GM12878 (cell line): ENCODE measurements at regions not wholly inside any gene's neighbourhood (a gene's known extent, or its start where the extent isn't known, plus 50 kb on each side); places are given as distances from the start of the nearest gene placed in this dataset.

ENCODE experiments used
- ATAC-seq: fragments of 200-7000 bp; cut with Tn5 transposase; 3 replicates; pipeline ENCODE4 v1.9.1; 2020; ENCODE audit warnings: mild to moderate bottlenecking, moderate library complexity
- BruUV-seq: library from RNA; stranded (reverse); fragments of 400-500 nt; replicated peaks from 2 replicates; lab custom pipeline; 2021; lab: Mats Ljungman, UMichigan
- CTCF ChIA-PET: fragments of 300-600 bp; sonication (Branson Sonifier 250); formaldehyde crosslinking; extraction: SDS; loops from one replicate; lab custom pipeline; 2021; ENCODE audit warnings: inconsistent platforms; lab: Yijun Ruan, JAX
- POLR2A ChIA-PET: fragments of 350-600 bp; formaldehyde crosslinking; extraction: SDS; loops from one replicate; lab custom pipeline; 2021; ENCODE audit warnings: inconsistent platforms; lab: Charles Lee
- RAD21 ChIA-PET: fragments of 300-600 bp; sonication (Branson Sonifier 250); formaldehyde crosslinking; loops from one replicate; lab custom pipeline; 2023; ENCODE audit warnings: antibody characterized with exemption; ENCODE audit not compliant: unreplicated experiment; lab: Charles Lee
- SMC1A ChIA-PET: fragments of 300-600 bp; sonication (Branson Sonifier 250); formaldehyde crosslinking; loops from one replicate; lab custom pipeline; 2023; ENCODE audit not compliant: unreplicated experiment, uncharacterized antibody; lab: Charles Lee
- DNase-seq: peaks from one replicate; pipeline ENCODE4 v3.0.0-alpha.2; 2011; ENCODE audit warnings: low read depth, low spot score
- FAIRE-seq: peaks from 3 replicates; lab custom pipeline; 2011; peaks lifted over from hg19 to GRCh38; lab: Jason Lieb, UNC
- H2AFZ ChIP-seq: 2 replicates; pipeline ENCODE4 v1.6.0; 2011; ENCODE audit warnings: low read depth, low read length, control low read depth; ENCODE audit not compliant: control insufficient read depth
- H3K27ac ChIP-seq: 2 replicates; pipeline ENCODE4 v1.5.1; 2011; ENCODE audit warnings: control low read depth; ENCODE audit not compliant: control insufficient read depth, insufficient read depth
- H3K27me3 ChIP-seq, 2 experiments: replicated peaks in 1 of 2; 2 replicates each; pipeline versions ENCODE4 v1.6.0 to v1.6.1; 2011; ENCODE audit warnings: low read length in 1 of 2; ENCODE audit not compliant: control insufficient read depth in 2 of 2, insufficient read depth in 2 of 2
- H3K36me3 ChIP-seq, 2 experiments: 2 replicates each; pipeline ENCODE4 v1.5.1; 2011; ENCODE audit warnings: low read length in 1 of 2; ENCODE audit not compliant: control insufficient read depth in 2 of 2, insufficient read depth in 2 of 2
- H3K4me1 ChIP-seq: 2 replicates; pipeline ENCODE4 v1.6.1; 2011; ENCODE audit warnings: mild to moderate bottlenecking, low read length, moderate library complexity, mixed read lengths; ENCODE audit not compliant: control insufficient read depth, insufficient read depth
- H3K4me2 ChIP-seq: 2 replicates; pipeline ENCODE4 v1.6.0; 2011; ENCODE audit warnings: control low read depth; ENCODE audit not compliant: control insufficient read depth, insufficient read depth
- H3K4me3 ChIP-seq: fragments of 200-600 bp; sonication (generic); 2 replicates; pipeline ENCODE4 v1.5.1; 2016
- H3K79me2 ChIP-seq: 2 replicates; pipeline ENCODE4 v1.6.0; 2011; ENCODE audit warnings: low read length; ENCODE audit not compliant: control insufficient read depth, insufficient read depth
- H3K9ac ChIP-seq: 2 replicates; pipeline ENCODE4 v1.8.0; 2011; ENCODE audit warnings: low read length, control low read depth, mixed read lengths; ENCODE audit not compliant: control insufficient read depth, insufficient read depth
- H3K9me3 ChIP-seq: replicated peaks from 3 replicates; pipeline ENCODE4 v1.5.1; 2011; ENCODE audit warnings: mild to moderate bottlenecking, low read length; ENCODE audit not compliant: control insufficient read depth, insufficient read depth
- H4K20me1 ChIP-seq: 2 replicates; pipeline ENCODE4 v1.6.0; 2011; ENCODE audit not compliant: control insufficient read depth, insufficient read depth
- LARP7 ChIP-seq: fragments of 450-650 bp; IDR thresholded peaks from 2 replicates; pipeline ENCODE4 v1.6.1; 2017; ENCODE audit warnings: mild to moderate bottlenecking
- MYB ChIP-seq: fragments of 150-350 bp; IDR thresholded peaks from 2 replicates; pipeline ENCODE4 v1.6.1; 2014; ENCODE audit warnings: mild to moderate bottlenecking, low read depth, low read length, borderline replicate concordance
- RB1 ChIP-seq: fragments of 450-650 bp; formaldehyde crosslinking; IDR thresholded peaks from 2 replicates; pipeline ENCODE4 v1.6.1; 2017; ENCODE audit warnings: mild to moderate bottlenecking, borderline replicate concordance
- SMAD1 ChIP-seq: fragments of 450-650 bp; IDR thresholded peaks from 2 replicates; pipeline ENCODE4 v1.6.1; 2018; ENCODE audit warnings: mild to moderate bottlenecking, low read depth; ENCODE audit not compliant: partially characterized antibody
- SPI1 ChIP-seq: IDR thresholded peaks from 2 replicates; pipeline ENCODE4 v1.6.1; 2011; ENCODE audit warnings: low read depth, mild to moderate bottlenecking, low read length, moderate library complexity, borderline replicate concordance; ENCODE audit not compliant: insufficient read depth
- SREBF1 ChIP-seq: IDR thresholded peaks from 2 replicates; pipeline ENCODE4 v1.6.1; 2012; ENCODE audit warnings: mild to moderate bottlenecking, low read length
- STAT1 ChIP-seq: fragments of 450-650 bp; conservative IDR thresholded peaks from 2 replicates; pipeline ENCODE4 v1.6.1; 2014; ENCODE audit warnings: antibody characterized with exemption, mild to moderate bottlenecking
- ZNF217 ChIP-seq: fragments of 450-650 bp; IDR thresholded peaks from 2 replicates; pipeline ENCODE4 v1.6.1; 2017; ENCODE audit warnings: antibody characterized with exemption, mild to moderate bottlenecking
- WGBS: methylation state at CpG from one replicate; pipeline ENCODE4 v1.1.6; 2016; ENCODE audit warnings: low lambda C conversion rate; ENCODE audit not compliant: insufficient replicate concordance, insufficient coverage; ENCODE audit errors: missing lambda C conversion rate; 5-methylcytosine and 5-hydroxymethylcytosine counted together
- in situ Hi-C: fragments of 300-500 bp; cut with MboI; formaldehyde crosslinking; loops from 9 replicates; pipeline ENCODE4 v1.14.3; 2018; ENCODE audit warnings: mixed read lengths
- intact Hi-C: fragments of 100-400 bp; cut with micrococcal nuclease; formaldehyde crosslinking; loops from one replicate; pipeline ENCODE4 v1.14.2; 2022; ENCODE audit not compliant: unreplicated experiment
- TF ChIP-seq, protein P1 (sequence below): fragments of 450-650 bp; IDR thresholded peaks from 2 replicates; pipeline ENCODE4 v1.6.1; 2017; ENCODE audit warnings: mild to moderate bottlenecking, low read depth, inconsistent platforms; ENCODE audit not compliant: poor library complexity, severe bottlenecking
- TF ChIP-seq, protein P2 (sequence below): fragments of 450-650 bp; IDR thresholded peaks from 2 replicates; pipeline ENCODE4 v1.6.1; 2016; ENCODE audit warnings: mild to moderate bottlenecking

DNA sequence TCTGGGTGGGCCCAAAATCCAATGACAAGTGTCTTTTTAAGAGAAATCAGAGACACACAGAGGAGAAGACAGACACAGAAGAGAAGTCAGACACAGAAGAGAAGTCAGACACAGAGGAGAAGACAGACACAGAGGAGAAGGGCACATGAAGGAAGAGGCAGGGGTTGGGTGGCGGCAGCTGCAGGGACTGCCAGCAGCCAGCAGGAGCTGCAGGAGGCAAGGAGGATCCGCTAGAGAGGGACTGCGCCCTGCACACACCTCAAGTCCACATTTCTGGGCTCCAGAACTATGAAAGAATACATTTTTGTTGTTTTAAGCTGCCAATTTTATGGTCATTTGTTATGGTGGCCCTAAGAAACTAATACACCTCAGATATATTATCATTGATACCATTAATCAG, 140.6 kb downstream of the ZIC5 start:
- Histone ChIP-seq H3K9ac (no peak overlapping the region), H3K4me1 (no peaks in the 10 kb centered on the region), H3K79me2 (no peaks in the 10 kb centered on the region), H3K27ac (no peak overlapping the region), H4K20me1 (no peaks in the 10 kb centered on the region), H2AFZ (no peak overlapping the region), H3K4me2 (no peak overlapping the region), H3K27me3 (no peaks in the 10 kb centered on the region), H3K4me3 (no peak overlapping the region), H3K36me3 (no peaks in the 10 kb centered on the region), H3K9me3 (no peaks in the 10 kb centered on the region)
- POLR2A ChIA-PET: interaction anchor here (0.5 kb wide), 2 partner anchors 9 to 15 kb away, joined by 3 to 4 read pairs; no protein-coding TSS in a partner anchor
- BruUV-seq: no TSS peak
- in situ Hi-C loops: no loop called here
- ATAC-seq (no peak), FAIRE-seq (no peak), DNase-seq (no peak)
- 100% methylated on average over 3 of the region's 3 CpGs for WGBS
- RAD21 ChIA-PET: no interaction called here
- intact Hi-C loops: no loop called here
- TF ChIP-seq, protein P1, sequence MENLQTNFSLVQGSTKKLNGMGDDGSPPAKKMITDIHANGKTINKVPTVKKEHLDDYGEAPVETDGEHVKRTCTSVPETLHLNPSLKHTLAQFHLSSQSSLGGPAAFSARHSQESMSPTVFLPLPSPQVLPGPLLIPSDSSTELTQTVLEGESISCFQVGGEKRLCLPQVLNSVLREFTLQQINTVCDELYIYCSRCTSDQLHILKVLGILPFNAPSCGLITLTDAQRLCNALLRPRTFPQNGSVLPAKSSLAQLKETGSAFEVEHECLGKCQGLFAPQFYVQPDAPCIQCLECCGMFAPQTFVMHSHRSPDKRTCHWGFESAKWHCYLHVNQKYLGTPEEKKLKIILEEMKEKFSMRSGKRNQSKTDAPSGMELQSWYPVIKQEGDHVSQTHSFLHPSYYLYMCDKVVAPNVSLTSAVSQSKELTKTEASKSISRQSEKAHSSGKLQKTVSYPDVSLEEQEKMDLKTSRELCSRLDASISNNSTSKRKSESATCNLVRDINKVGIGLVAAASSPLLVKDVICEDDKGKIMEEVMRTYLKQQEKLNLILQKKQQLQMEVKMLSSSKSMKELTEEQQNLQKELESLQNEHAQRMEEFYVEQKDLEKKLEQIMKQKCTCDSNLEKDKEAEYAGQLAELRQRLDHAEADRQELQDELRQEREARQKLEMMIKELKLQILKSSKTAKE: no peak
- no peak for TF ChIP-seq STAT1
- no peak for TF ChIP-seq SREBF1
- TF ChIP-seq SPI1: no peak
- TF ChIP-seq MYB: no peak
- no peak for TF ChIP-seq RB1
- TF ChIP-seq, protein P2, sequence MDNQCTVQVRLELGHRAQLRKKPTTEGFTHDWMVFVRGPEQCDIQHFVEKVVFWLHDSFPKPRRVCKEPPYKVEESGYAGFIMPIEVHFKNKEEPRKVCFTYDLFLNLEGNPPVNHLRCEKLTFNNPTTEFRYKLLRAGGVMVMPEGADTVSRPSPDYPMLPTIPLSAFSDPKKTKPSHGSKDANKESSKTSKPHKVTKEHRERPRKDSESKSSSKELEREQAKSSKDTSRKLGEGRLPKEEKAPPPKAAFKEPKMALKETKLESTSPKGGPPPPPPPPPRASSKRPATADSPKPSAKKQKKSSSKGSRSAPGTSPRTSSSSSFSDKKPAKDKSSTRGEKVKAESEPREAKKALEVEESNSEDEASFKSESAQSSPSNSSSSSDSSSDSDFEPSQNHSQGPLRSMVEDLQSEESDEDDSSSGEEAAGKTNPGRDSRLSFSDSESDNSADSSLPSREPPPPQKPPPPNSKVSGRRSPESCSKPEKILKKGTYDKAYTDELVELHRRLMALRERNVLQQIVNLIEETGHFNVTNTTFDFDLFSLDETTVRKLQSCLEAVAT: no peak
- no peak for TF ChIP-seq ZNF217
- no peak for TF ChIP-seq LARP7
- TF ChIP-seq SMAD1: no peak
- SMC1A ChIA-PET: no interaction called here
- CTCF ChIA-PET: interaction anchor here (0.6 kb wide), 1 partner anchor 478 kb away, joined by 3 read pairs; no protein-coding TSS in a partner anchor
